ENCODE measurements at regions not wholly inside any gene's neighbourhood (a gene's known extent, or its start where the extent isn't known, plus 50 kb on each side); places are given as distances from the start of the nearest gene placed in this dataset.

DNA sequence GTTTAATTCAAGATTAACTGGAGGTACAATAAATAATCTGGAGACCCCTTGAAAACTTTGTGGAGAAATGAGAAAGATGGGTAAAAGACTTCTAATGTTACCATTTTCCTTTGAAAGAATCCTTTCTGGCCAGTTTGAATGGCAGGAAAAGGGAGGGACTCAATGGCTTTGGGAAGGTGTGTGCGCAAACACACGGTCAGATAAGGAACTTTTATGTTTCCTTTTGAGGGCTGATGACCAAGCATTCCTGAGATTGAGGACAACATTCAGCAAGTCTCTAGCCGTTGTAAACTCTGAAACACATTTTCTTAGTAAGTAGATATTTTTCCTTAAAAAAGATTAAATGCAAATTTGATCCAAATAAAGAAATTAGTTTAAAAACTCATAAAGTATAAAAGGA is 909.7 kb upstream of the TENM4 start:
- TF ChIP-seq, protein P1, sequence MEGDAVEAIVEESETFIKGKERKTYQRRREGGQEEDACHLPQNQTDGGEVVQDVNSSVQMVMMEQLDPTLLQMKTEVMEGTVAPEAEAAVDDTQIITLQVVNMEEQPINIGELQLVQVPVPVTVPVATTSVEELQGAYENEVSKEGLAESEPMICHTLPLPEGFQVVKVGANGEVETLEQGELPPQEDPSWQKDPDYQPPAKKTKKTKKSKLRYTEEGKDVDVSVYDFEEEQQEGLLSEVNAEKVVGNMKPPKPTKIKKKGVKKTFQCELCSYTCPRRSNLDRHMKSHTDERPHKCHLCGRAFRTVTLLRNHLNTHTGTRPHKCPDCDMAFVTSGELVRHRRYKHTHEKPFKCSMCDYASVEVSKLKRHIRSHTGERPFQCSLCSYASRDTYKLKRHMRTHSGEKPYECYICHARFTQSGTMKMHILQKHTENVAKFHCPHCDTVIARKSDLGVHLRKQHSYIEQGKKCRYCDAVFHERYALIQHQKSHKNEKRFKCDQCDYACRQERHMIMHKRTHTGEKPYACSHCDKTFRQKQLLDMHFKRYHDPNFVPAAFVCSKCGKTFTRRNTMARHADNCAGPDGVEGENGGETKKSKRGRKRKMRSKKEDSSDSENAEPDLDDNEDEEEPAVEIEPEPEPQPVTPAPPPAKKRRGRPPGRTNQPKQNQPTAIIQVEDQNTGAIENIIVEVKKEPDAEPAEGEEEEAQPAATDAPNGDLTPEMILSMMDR (IDR thresholded peaks at IDR 0.05): no peak
- no peak for TF ChIP-seq POLR2AphosphoS5 (IDR thresholded peaks at IDR 0.05)

Measured in sigmoid colon (tissue), 4 donors.